NCI-H1092 (cell line): ENCODE measurements at regions not wholly inside any gene's neighbourhood (a gene's known extent, or its start where the extent isn't known, plus 50 kb on each side); places are given as distances from the start of the nearest gene placed in this dataset.

Source experiments
- DNase-seq: peaks from one replicate; lab custom pipeline; 2025; lab: John Stamatoyannopoulos, UW

GRCh38 chr17:72342627-72343527 is 222.1 kb downstream of the SOX9 start:
- DNase-seq = no peak

DNA sequence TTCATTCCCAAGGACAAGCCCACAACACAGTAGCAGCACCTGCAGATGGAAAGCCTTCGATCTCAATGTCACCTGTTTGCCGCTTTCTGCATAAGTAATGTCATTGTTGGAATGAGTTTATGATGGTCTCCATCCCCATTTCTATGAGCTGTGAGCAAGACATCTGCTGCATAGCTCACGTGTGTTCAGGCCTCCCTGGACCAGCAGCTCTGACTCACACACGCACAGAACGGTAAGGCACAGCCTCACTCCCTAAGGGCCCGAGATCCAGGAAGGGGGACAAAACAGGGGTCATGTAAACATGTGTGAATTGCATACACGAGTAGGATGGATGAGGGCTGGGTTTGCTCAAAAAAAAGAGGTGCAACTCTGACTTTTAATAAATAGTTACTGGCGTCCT is 223.1 kb downstream of the SOX9 start:
- DNase-seq = no peak

GRCh38 chr17:72344613-72345012 is 223.8 kb downstream of the SOX9 start:
- no peak for DNase-seq

- DNase-seq = no peak
Measured at GRCh38 chr17:72345088-72345487, 224.3 kb downstream of the SOX9 start.

DNA sequence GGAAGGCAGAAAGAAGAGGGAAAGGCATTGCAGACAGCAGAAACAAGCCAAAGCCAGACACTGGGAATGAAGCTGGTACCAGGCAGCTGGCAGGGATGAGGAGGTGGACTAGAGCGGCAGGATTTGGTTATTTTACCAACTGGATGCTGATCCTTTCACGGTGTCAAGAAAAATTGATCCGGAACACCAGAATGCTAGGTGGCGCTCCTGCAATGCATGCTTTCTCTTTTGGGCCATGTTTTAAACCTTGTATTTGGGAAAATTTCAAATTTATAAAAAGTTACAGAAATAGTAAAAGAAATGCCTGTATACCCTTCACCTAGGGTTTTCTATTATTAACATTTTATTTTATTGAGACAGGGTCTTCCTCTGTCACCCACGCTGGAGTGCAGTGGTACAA is 224.7 kb downstream of the SOX9 start:
- DNase-seq = no peak

GRCh38 chr17:72346306-72346705 is 225.5 kb downstream of the SOX9 start:
- no peak for DNase-seq

DNA sequence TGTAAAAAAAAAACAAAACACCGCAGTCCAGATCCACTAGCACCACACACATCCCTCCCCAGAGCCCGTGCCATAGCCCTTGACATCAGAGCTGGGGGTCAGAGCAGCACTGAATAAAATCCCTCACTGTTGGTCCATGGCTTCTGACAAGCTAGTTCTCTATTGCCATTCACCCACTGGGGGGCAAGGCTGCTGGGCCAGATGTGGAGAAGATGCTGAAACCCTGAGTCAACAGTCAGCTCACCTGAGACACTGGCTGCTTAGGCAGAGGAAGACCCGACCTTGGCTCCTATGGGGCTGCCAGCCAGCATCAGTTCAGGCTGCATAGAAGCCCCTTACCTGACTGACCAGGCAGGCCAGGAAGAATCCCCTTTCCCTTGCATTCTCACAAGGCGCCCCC is 228.2 kb downstream of the SOX9 start:
- DNase-seq = no peak

GRCh38 chr17:72349491-72349995 is 228.7 kb downstream of the SOX9 start:
- no peak for DNase-seq

GRCh38 chr17:72350073-72350472 is 229.3 kb downstream of the SOX9 start:
- DNase-seq = no peak

- DNase-seq = no peak
Measured at GRCh38 chr17:72351365-72351764, 230.5 kb downstream of the SOX9 start.

GRCh38 chr17:72351884-72352346 is 231.1 kb downstream of the SOX9 start:
- DNase-seq = no peak

DNA sequence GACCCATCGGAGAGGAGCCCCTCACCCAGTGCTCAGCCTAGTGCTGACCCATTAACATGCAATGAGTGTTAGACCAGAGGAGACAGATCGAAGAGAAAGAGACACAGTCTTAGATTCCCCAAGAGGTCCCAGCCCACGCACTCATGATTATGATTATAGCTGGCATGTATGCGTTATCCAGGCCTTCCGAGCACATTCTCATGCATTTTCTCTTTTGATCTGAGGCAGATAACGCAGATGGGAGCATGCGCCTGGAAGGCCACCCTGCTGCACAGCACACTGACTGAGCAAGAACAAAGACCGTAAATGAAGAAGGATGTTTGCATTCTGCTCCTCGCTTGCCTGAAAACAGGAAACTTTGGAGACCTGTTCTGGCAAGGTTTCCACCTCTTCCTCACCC is 232.7 kb downstream of the SOX9 start:
- DNase-seq = no peak

GRCh38 chr17:72354071-72354470 is 233.3 kb downstream of the SOX9 start:
- no peak for DNase-seq

DNA sequence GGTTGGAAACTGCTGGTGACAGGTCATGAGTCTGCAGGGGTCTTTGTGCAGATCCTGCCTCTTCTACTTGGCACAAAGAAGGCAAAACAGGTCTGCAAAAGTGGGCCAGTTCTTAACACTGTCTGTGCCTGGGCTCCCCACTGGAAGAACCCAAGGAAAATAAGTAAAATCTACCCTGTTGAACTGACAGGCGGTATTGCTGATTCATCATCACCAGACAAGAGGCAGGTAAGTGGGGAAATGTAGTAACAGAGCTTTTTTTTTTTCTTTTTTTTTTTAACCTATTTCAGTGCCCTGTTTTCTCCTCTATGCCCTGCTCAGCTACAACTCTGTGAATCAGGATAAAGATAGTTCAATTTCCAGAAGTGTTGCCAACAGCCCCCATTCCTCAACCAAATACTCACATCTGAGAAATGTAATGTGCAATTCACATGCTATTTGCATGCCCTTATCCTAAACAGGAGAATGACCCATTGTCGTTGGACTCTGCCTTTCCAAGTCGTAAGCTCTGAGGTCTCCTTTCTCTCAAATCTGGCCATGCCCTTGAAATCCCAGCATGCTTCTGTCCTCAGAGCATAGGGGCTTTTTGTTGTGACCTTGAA is 237.0 kb downstream of the SOX9 start:
- DNase-seq = no peak

DNA sequence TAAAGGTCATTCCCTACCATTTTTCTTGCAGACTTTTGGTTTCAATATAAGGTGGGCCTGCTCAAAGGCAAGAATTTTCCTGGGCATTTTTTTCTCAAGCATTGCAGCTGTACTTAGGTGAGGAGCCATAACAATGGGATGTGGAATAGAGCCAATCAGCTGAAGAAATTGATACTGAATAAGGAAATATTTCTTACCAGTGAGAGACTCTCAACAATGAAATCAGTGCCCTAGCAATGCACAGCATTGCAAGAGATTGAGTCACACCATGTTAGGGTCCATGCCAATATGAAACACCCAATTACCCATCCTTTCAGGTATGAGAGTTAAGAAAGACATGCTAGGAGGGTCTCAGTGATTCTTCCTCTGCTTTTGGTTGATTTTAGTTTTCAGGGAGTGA is 237.6 kb downstream of the SOX9 start:
- no peak for DNase-seq

GRCh38 chr17:72359274-72359673 is 238.5 kb downstream of the SOX9 start:
- DNase-seq = no peak

DNA sequence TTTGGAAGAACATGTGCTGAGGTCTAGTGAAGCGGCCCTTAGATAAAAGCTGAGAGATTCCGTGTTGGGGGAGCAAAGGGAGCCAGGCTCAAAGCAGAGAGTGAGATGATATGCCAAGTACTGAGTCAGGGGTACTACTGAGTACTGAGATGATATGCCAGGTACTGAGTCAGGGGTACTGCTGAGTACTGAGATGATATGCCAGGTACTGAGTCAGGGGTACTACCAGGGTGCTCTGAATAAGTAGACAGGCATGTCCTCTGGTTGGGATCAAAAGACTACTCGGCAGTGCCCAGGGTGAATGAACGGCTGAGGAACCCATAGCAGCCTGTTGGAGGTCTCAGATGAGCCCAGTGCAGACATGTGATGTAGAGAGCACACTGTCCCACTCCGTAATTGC is 239.0 kb downstream of the SOX9 start:
- no peak for DNase-seq

GRCh38 chr17:72360386-72360940 is 239.6 kb downstream of the SOX9 start:
- no peak for DNase-seq

- DNase-seq = no peak
Measured at GRCh38 chr17:72361892-72362291, 241.1 kb downstream of the SOX9 start.

- DNase-seq = no peak
Measured at GRCh38 chr17:72362376-72363088, 241.7 kb downstream of the SOX9 start.

DNA sequence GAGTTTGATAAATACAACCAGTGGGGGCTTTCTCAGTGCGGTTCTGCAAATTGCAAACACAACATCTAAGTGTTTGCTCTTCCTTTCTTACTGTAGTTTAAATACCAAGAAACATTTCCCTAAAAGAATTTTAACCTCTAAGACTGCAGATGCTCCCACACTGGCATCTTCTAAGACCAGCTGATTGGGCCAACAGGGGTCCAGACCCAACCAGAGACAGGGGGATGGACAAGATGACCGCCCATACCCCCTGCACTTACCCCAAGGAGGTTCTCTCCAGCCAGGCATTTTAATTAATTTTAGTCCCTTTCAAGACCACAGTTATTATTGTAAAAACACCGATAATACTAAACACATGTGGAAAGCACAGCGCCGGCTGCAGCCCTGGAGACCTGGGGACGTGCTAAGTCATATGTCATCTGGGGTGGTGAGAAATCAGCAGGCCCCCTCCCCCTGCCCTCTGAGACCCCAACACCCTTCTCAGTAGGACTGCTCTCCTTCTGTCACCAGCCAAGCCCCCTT is 242.3 kb downstream of the SOX9 start:
- no peak for DNase-seq

DNA sequence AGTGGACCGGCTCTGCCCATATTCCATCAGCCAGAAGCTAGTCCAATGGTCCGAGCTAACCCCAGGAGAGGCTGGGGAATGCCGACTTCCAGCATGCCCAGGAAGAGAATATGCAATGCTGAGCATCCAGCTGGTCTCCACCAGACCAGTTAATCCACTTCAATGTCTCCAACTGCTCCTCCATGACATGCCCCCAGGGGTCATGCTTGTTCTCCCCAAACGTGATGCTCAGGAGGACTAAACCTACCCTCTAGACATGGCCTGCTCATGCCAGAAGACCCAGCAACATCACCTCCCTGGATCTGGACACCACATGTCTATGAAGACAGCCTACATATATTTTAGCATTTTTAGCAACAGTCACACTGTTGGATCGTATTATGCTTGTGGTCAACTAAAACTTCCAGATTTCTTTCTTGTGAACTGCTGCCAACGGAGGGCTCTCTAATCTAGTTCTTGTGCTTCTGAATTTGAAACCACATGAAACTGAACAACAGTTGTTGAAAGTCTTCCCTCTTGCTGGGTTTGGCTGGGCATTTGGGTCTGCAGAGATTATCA is 245.1 kb downstream of the SOX9 start:
- DNase-seq = no peak
